ENCODE measurements at regions not wholly inside any gene's neighbourhood (a gene's known extent, or its start where the extent isn't known, plus 50 kb on each side); places are given as distances from the start of the nearest gene placed in this dataset.

- Histone ChIP-seq H3K79me2 (ENCODE audit: insufficient read depth, low read length) (no peaks in the 10 kb centered on the region), H3K4me2 (replicated peaks; ENCODE audit: extremely low read depth, low read length, poor library complexity, severe bottlenecking) (no peak overlapping the region), H3K9me3 (replicated peaks in 1 of 2; ENCODE audit: control insufficient read depth in 1 of 2, insufficient read depth in 1 of 2, low read length in 2 of 2) (no peaks in the 10 kb centered on the region), H3K4me3 (replicated peaks in 1 of 3; ENCODE audit: low read depth in 2 of 3, low read length in 3 of 3) (no peak overlapping the region), H3K27ac (ENCODE audit: low read depth in 1 of 2, low read length in 2 of 2) (no peak overlapping the region), H3K36me3 (replicated peaks in 1 of 2; ENCODE audit: control insufficient read depth in 1 of 2, insufficient read depth in 2 of 2, low read length in 2 of 2) (no peaks in the 10 kb centered on the region), H3K9ac (ENCODE audit: insufficient read depth, low read length, poor library complexity, severe bottlenecking) (no peak overlapping the region), H2AFZ (ENCODE audit: insufficient read depth, low read depth, low read length, poor library complexity, severe bottlenecking) (no peak overlapping the region), H3K4me1 (ENCODE audit: control insufficient read depth in 1 of 2, insufficient read depth in 2 of 2, low read length in 2 of 2) (no peaks in the 10 kb centered on the region), H4K20me1 (ENCODE audit: insufficient read depth, low read length) (no peaks in the 10 kb centered on the region), H3K27me3 (ENCODE audit: control insufficient read depth in 2 of 2, insufficient read depth in 2 of 2, low read length in 2 of 2) (no peaks in the 10 kb centered on the region)
- Mint-ChIP-seq H3K27me3 (ENCODE audit: low read depth in 3 of 3) (peaks cover 0 to 1% (median 0%) of the 10 kb centered on the region in 3 donors), H3K9me3 (peaks cover 0 to 3% (median 0%) of the 10 kb centered on the region in 7 donors), H3K4me1 (no peaks in the 10 kb centered on the region), H3K36me3 (no peaks in the 10 kb centered on the region), H3K4me3 (no peak overlapping the region), H3K27ac (no peak overlapping the region)
- no peak for DNase-seq
- intact Hi-C loops (cut with micrococcal nuclease), result no loop called here
- no CpG with 5 or more reads among the region's 3 CpGs for WGBS (ENCODE audit: insufficient coverage)
- TF ChIP-seq, protein P1, sequence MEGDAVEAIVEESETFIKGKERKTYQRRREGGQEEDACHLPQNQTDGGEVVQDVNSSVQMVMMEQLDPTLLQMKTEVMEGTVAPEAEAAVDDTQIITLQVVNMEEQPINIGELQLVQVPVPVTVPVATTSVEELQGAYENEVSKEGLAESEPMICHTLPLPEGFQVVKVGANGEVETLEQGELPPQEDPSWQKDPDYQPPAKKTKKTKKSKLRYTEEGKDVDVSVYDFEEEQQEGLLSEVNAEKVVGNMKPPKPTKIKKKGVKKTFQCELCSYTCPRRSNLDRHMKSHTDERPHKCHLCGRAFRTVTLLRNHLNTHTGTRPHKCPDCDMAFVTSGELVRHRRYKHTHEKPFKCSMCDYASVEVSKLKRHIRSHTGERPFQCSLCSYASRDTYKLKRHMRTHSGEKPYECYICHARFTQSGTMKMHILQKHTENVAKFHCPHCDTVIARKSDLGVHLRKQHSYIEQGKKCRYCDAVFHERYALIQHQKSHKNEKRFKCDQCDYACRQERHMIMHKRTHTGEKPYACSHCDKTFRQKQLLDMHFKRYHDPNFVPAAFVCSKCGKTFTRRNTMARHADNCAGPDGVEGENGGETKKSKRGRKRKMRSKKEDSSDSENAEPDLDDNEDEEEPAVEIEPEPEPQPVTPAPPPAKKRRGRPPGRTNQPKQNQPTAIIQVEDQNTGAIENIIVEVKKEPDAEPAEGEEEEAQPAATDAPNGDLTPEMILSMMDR (IDR thresholded peaks at IDR 0.05), result no peak
Observed at GRCh38 chr2:188897096-188897495, 77.1 kb upstream of the COL3A1 start.

DNA sequence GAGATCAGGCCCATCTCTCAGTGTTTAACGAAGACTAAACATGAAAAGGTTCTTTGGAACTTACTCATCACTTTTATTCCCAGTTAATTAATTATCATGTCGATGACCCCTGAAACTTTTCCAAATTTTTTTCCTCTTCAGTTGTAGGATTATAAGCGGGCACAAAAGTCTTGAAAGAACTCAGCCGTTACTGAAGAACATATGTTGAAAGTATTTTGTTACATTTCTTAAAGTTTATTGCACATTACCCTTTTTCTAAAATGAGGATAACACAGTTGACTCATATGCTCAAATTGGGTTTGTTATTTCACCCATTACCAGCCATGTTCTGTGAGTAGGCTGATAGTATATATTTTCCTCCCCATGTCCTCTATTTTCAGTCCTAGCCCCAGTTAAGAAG is 75.9 kb upstream of the COL3A1 start:
- Histone ChIP-seq H3K27ac (ENCODE audit: low read depth in 1 of 2, low read length in 2 of 2) (no peak overlapping the region), H3K4me1 (ENCODE audit: control insufficient read depth in 1 of 2, insufficient read depth in 2 of 2, low read length in 2 of 2) (no peaks in the 10 kb centered on the region), H3K9ac (ENCODE audit: insufficient read depth, low read length, poor library complexity, severe bottlenecking) (no peak overlapping the region), H3K9me3 (replicated peaks in 1 of 2; ENCODE audit: control insufficient read depth in 1 of 2, insufficient read depth in 1 of 2, low read length in 2 of 2) (no peaks in the 10 kb centered on the region), H2AFZ (ENCODE audit: insufficient read depth, low read depth, low read length, poor library complexity, severe bottlenecking) (no peak overlapping the region), H4K20me1 (ENCODE audit: insufficient read depth, low read length) (no peaks in the 10 kb centered on the region), H3K4me3 (replicated peaks in 1 of 3; ENCODE audit: low read depth in 2 of 3, low read length in 3 of 3) (no peak overlapping the region), H3K36me3 (replicated peaks in 1 of 2; ENCODE audit: control insufficient read depth in 1 of 2, insufficient read depth in 2 of 2, low read length in 2 of 2) (no peaks in the 10 kb centered on the region), H3K27me3 (ENCODE audit: control insufficient read depth in 2 of 2, insufficient read depth in 2 of 2, low read length in 2 of 2) (no peaks in the 10 kb centered on the region), H3K79me2 (ENCODE audit: insufficient read depth, low read length) (no peaks in the 10 kb centered on the region), H3K4me2 (replicated peaks; ENCODE audit: extremely low read depth, low read length, poor library complexity, severe bottlenecking) (no peak overlapping the region)
- H3K36me3 Mint-ChIP-seq, result no peaks in the 10 kb centered on the region
- H3K27me3 Mint-ChIP-seq (ENCODE audit: low read depth in 3 of 3), result peaks cover 0 to 1% (median 0%) of the 10 kb centered on the region in 3 donors
- H3K4me3 Mint-ChIP-seq, result no peak overlapping the region
- no CpG with 5 or more reads among the region's 4 CpGs for WGBS (ENCODE audit: insufficient coverage)
- no peak overlapping the region for H3K27ac Mint-ChIP-seq
- no peak for DNase-seq
- peaks cover 0 to 5% (median 2%) of the 10 kb centered on the region in 7 donors for H3K9me3 Mint-ChIP-seq
- no peaks in the 10 kb centered on the region for H3K4me1 Mint-ChIP-seq
- TF ChIP-seq, protein P1 (IDR thresholded peaks at IDR 0.05), result no peak
- intact Hi-C loops (cut with micrococcal nuclease), result no loop called here

All from CD14-positive monocyte (primary cell).